ENCODE measurements at regions not wholly inside any gene's neighbourhood (a gene's known extent, or its start where the extent isn't known, plus 50 kb on each side); places are given as distances from the start of the nearest gene placed in this dataset.

- TF ChIP-seq, protein P1, sequence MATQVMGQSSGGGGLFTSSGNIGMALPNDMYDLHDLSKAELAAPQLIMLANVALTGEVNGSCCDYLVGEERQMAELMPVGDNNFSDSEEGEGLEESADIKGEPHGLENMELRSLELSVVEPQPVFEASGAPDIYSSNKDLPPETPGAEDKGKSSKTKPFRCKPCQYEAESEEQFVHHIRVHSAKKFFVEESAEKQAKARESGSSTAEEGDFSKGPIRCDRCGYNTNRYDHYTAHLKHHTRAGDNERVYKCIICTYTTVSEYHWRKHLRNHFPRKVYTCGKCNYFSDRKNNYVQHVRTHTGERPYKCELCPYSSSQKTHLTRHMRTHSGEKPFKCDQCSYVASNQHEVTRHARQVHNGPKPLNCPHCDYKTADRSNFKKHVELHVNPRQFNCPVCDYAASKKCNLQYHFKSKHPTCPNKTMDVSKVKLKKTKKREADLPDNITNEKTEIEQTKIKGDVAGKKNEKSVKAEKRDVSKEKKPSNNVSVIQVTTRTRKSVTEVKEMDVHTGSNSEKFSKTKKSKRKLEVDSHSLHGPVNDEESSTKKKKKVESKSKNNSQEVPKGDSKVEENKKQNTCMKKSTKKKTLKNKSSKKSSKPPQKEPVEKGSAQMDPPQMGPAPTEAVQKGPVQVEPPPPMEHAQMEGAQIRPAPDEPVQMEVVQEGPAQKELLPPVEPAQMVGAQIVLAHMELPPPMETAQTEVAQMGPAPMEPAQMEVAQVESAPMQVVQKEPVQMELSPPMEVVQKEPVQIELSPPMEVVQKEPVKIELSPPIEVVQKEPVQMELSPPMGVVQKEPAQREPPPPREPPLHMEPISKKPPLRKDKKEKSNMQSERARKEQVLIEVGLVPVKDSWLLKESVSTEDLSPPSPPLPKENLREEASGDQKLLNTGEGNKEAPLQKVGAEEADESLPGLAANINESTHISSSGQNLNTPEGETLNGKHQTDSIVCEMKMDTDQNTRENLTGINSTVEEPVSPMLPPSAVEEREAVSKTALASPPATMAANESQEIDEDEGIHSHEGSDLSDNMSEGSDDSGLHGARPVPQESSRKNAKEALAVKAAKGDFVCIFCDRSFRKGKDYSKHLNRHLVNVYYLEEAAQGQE (IDR thresholded peaks at IDR 0.05): no peak
- TF ChIP-seq, protein P2, sequence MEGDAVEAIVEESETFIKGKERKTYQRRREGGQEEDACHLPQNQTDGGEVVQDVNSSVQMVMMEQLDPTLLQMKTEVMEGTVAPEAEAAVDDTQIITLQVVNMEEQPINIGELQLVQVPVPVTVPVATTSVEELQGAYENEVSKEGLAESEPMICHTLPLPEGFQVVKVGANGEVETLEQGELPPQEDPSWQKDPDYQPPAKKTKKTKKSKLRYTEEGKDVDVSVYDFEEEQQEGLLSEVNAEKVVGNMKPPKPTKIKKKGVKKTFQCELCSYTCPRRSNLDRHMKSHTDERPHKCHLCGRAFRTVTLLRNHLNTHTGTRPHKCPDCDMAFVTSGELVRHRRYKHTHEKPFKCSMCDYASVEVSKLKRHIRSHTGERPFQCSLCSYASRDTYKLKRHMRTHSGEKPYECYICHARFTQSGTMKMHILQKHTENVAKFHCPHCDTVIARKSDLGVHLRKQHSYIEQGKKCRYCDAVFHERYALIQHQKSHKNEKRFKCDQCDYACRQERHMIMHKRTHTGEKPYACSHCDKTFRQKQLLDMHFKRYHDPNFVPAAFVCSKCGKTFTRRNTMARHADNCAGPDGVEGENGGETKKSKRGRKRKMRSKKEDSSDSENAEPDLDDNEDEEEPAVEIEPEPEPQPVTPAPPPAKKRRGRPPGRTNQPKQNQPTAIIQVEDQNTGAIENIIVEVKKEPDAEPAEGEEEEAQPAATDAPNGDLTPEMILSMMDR (IDR thresholded peaks at IDR 0.05; ENCODE audit: low read depth, low read length, missing input control): no peak
- TF ChIP-seq, protein P3, sequence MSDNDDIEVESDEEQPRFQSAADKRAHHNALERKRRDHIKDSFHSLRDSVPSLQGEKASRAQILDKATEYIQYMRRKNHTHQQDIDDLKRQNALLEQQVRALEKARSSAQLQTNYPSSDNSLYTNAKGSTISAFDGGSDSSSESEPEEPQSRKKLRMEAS (IDR thresholded peaks at IDR 0.05): no peak
- TF ChIP-seq RAD21 (IDR thresholded peaks at IDR 0.05) (no peak), EGR1 (IDR thresholded peaks at IDR 0.05; ENCODE audit: low read depth in 2 of 2) (no peak)
Observed at GRCh38 chr11:92396133-92396532, 171.5 kb downstream of the FAT3 start.

All from liver (tissue), 3 donors.